Progenitor cell of endocrine pancreas (in vitro differentiated cells): ENCODE measurements at regions not wholly inside any gene's neighbourhood (a gene's known extent, or its start where the extent isn't known, plus 50 kb on each side); places are given as distances from the start of the nearest gene placed in this dataset.

Source experiments
- DNase-seq: peaks from one replicate; pipeline ENCODE4 v3.0.0; 2021; ENCODE audit warnings: low spot score; ENCODE audit not compliant: unreplicated experiment
- H3K27ac Mint-ChIP-seq: 2 replicates; pipeline ENCODE4 v1.8.0; 2021; ENCODE audit warnings: mild to moderate bottlenecking, moderate library complexity, mixed read lengths
- H3K27me3 Mint-ChIP-seq: 2 replicates; pipeline ENCODE4 v1.8.0; 2021; ENCODE audit warnings: mixed read lengths
- H3K36me3 Mint-ChIP-seq: 2 replicates; pipeline ENCODE4 v1.8.0; 2022; ENCODE audit warnings: mixed read lengths; ENCODE audit not compliant: insufficient read depth
- H3K4me1 Mint-ChIP-seq: 2 replicates; pipeline ENCODE4 v1.8.0; 2021; ENCODE audit warnings: low read depth, mixed read lengths
- H3K4me3 Mint-ChIP-seq: 2 replicates; pipeline ENCODE4 v1.8.0; 2021; ENCODE audit warnings: low read depth, mild to moderate bottlenecking, moderate library complexity, mixed read lengths
- H3K9me3 Mint-ChIP-seq: 2 replicates; pipeline ENCODE4 v1.8.0; 2021; ENCODE audit warnings: low read depth, mixed read lengths
- CTCF ChIP-seq: fragments of 200-600 bp; sonication (generic); IDR thresholded peaks from one replicate; pipeline ENCODE4 v1.5.0; 2021; ENCODE audit warnings: antibody characterized with exemption, mild to moderate bottlenecking; ENCODE audit not compliant: unreplicated experiment

DNA sequence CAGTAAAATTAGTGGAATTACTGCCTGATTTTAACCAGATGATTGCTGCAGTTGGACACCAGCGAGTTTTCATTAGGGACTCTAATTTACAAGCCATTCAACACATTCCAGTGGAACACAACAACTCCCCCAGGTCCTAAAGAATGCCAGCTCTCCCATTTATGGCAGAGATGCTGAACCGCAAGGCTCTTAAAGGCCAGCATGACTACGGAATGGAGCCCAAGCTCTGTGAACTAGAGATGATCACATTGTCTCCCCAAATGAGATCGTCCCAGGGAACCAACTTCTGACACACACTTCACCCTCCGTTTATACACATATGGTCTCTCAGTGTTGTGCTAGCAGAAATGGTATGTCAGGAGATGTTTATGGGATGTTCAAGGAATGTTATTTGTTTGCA, 446.2 kb upstream of the NR2F2 start:
- DNase-seq: no peak
- TF ChIP-seq CTCF: no peak
- Mint-ChIP-seq H3K27ac (no peak overlapping the region), H3K9me3 (no peaks in the 10 kb centered on the region), H3K27me3 (no peaks in the 10 kb centered on the region), H3K4me1 (peaks cover 12% of the 10 kb centered on the region), H3K36me3 (no peaks in the 10 kb centered on the region), H3K4me3 (no peak overlapping the region)

GRCh38 chr15:95887666-95888390, 442.7 kb upstream of the NR2F2 start:
- Mint-ChIP-seq H3K4me3 (no peak overlapping the region), H3K9me3 (peaks cover 10% of the 10 kb centered on the region), H3K4me1 (peaks cover 16% of the 10 kb centered on the region), H3K27me3 (no peaks in the 10 kb centered on the region), H3K36me3 (no peaks in the 10 kb centered on the region), H3K27ac (no peak overlapping the region)
- DNase-seq: no peak
- no peak for TF ChIP-seq CTCF

DNA sequence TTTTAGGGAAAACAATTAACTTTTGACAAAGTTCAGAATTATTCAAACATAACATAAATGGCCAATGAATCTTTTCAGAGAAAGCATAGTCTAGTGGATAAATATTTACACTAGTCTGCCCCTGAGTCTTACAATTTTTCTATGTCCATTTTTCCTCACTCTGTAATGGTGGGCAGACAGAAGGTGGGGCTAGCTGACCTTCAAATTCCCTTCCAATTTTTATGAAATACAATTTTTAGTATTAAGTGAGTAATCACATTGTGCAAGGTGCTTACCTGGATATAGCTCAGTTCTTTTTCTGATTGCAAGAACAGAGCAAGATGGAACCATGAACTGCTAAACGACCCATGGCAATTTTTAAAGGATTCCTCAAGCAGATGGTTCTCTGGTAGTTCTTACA, 441.7 kb upstream of the NR2F2 start:
- DNase-seq: no peak
- Mint-ChIP-seq H3K9me3 (peaks cover 10% of the 10 kb centered on the region), H3K4me1 (peaks cover 12% of the 10 kb centered on the region), H3K36me3 (no peaks in the 10 kb centered on the region), H3K4me3 (no peak overlapping the region), H3K27me3 (no peaks in the 10 kb centered on the region), H3K27ac (no peak overlapping the region)
- TF ChIP-seq CTCF: no peak

DNA sequence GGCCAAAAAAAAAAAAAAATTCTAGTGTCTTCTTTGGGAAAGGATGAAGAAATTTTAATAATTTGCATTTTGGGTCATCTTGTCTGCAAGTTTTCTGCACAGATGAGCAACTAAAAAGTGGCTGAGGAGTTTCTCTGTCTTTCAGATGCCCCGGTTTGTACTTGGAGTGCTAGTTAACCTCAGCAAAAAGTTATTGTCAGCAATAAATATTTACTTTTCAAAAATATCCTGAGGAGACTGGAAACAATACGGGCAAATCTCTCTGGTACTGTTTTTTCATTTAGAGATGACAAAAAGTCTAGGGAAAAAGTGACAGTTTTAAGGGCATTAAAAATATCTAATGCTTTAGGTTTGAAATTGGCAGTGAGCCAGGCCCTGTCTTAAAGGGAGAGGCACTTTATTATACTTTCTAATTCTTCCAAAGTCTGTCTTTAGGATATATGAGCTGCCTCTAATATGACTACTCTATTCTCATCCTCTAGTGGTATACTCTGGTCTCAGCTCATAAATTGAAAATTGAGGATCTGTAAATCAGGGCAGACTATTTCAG, 436.0 kb upstream of the NR2F2 start:
- no peaks in the 10 kb centered on the region for H3K27me3 Mint-ChIP-seq
- peaks cover 12% of the 10 kb centered on the region for H3K4me1 Mint-ChIP-seq
- no peak overlapping the region for H3K4me3 Mint-ChIP-seq
- H3K9me3 Mint-ChIP-seq: peaks cover 9% of the 10 kb centered on the region
- H3K27ac Mint-ChIP-seq: no peak overlapping the region
- no peaks in the 10 kb centered on the region for H3K36me3 Mint-ChIP-seq
- DNase-seq: no peak
- no peak for TF ChIP-seq CTCF

- H3K36me3 Mint-ChIP-seq: no peaks in the 10 kb centered on the region
- H3K27ac Mint-ChIP-seq: no peak overlapping the region
- no peak for DNase-seq
- peaks cover 4% of the 10 kb centered on the region for H3K9me3 Mint-ChIP-seq
- peaks cover 10% of the 10 kb centered on the region for H3K4me1 Mint-ChIP-seq
- H3K27me3 Mint-ChIP-seq: no peaks in the 10 kb centered on the region
- no peak for TF ChIP-seq CTCF
- H3K4me3 Mint-ChIP-seq: no peak overlapping the region
Observed at GRCh38 chr15:95895508-95895907, 435.0 kb upstream of the NR2F2 start.
